ENCODE measurements at regions not wholly inside any gene's neighbourhood (a gene's known extent, or its start where the extent isn't known, plus 50 kb on each side); places are given as distances from the start of the nearest gene placed in this dataset.

DNA sequence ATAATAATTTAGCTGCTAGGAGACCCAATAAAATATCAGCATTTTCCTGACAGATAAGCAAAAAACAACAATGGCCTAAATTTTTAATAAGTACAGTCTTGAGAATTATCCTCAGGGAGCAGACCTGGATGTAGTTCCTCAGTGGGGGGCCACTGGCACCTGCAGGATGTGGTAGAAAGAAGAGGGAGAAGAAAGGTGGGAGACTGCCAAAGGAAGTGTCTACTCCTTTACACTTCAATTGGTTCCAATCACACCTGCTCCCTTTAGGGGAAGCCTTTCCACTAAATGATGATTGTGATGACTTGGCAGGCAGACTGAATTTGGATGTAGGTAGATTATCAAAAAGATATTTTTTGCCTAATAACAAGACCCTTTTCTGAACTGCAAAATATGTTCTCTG is 353.0 kb upstream of the SATB1 start:
- TF ChIP-seq, protein P1, sequence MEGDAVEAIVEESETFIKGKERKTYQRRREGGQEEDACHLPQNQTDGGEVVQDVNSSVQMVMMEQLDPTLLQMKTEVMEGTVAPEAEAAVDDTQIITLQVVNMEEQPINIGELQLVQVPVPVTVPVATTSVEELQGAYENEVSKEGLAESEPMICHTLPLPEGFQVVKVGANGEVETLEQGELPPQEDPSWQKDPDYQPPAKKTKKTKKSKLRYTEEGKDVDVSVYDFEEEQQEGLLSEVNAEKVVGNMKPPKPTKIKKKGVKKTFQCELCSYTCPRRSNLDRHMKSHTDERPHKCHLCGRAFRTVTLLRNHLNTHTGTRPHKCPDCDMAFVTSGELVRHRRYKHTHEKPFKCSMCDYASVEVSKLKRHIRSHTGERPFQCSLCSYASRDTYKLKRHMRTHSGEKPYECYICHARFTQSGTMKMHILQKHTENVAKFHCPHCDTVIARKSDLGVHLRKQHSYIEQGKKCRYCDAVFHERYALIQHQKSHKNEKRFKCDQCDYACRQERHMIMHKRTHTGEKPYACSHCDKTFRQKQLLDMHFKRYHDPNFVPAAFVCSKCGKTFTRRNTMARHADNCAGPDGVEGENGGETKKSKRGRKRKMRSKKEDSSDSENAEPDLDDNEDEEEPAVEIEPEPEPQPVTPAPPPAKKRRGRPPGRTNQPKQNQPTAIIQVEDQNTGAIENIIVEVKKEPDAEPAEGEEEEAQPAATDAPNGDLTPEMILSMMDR (conservative IDR thresholded peaks at IDR 0.05; ENCODE audit: low read depth, low read length): no peak
- no peak for TF ChIP-seq EZH2 (IDR thresholded peaks at IDR 0.05; ENCODE audit: borderline replicate concordance, low read depth, low read length, poor library complexity, severe bottlenecking)
